HEK293 (cell line): ENCODE measurements at regions not wholly inside any gene's neighbourhood (a gene's known extent, or its start where the extent isn't known, plus 50 kb on each side); places are given as distances from the start of the nearest gene placed in this dataset.
A peak's percentile ranks its signal among the peaks of the same experiment; 100 is the strongest.

Source experiments
- CTCF ChIA-PET: fragments of 350-600 bp; formaldehyde crosslinking; extraction: SDS; loops from one replicate; lab custom pipeline; 2021; ENCODE audit warnings: antibody characterized with exemption; lab: Yijun Ruan, JAX
- POLR2A ChIA-PET: fragments of 300-600 bp; formaldehyde crosslinking; extraction: SDS; loops from one replicate; lab custom pipeline; 2020; ENCODE audit warnings: antibody characterized with exemption, inconsistent platforms; lab: Yijun Ruan, JAX
- H3K27ac ChIP-seq: fragments of 200-500 bp; sonication (Bioruptor generic); 2 replicates; pipeline ENCODE4 v1.5.1; 2014; ENCODE audit warnings: low read depth, low read length, control low read depth, inconsistent platforms; ENCODE audit errors: extremely low read depth
- H3K36me3 ChIP-seq, 2 experiments: fragments of 200-500 bp in 1 of 2; sonication (Bioruptor generic) in 1 of 2; 1 replicate in 1 of 2; 2 replicates in 1 of 2; pipeline ENCODE4 v1.5.1; 2014 to 2017; ENCODE audit warnings: inconsistent platforms in 2 of 2, low read length in 2 of 2; ENCODE audit not compliant: control insufficient read depth in 2 of 2, insufficient read depth in 1 of 2
- H3K4me1 ChIP-seq: fragments of 200-500 bp; sonication (Bioruptor generic); 2 replicates; pipeline ENCODE4 v1.5.1; 2014; ENCODE audit warnings: mild to moderate bottlenecking, low read length, inconsistent platforms; ENCODE audit not compliant: control insufficient read depth, insufficient read depth
- H3K4me3 ChIP-seq: 2 replicates; pipeline ENCODE4 v1.5.1; 2011; ENCODE audit warnings: low read depth, mild to moderate bottlenecking, control low read depth, low read length, moderate library complexity
- H3K9me3 ChIP-seq: fragments of 200-500 bp; sonication (Bioruptor generic); 2 replicates; pipeline ENCODE4 v1.5.1; 2014; ENCODE audit warnings: low read depth, low read length, inconsistent platforms; ENCODE audit not compliant: control insufficient read depth, insufficient read depth
- BCL6B ChIP-seq: fragments of 450-650 bp; formaldehyde crosslinking; IDR thresholded peaks from 2 replicates; pipeline ENCODE4 v1.5.1; 2017; ENCODE audit warnings: missing biosample characterization, missing genetic modification characterization
- GLIS1 ChIP-seq: fragments of 450-650 bp; formaldehyde crosslinking; IDR thresholded peaks from 2 replicates; pipeline ENCODE4 v1.5.1; 2016; ENCODE audit warnings: missing biosample characterization, missing genetic modification characterization
- HOXA7 ChIP-seq: sonication (generic); formaldehyde crosslinking; IDR thresholded peaks from 2 replicates; pipeline ENCODE4 v1.8.1; 2022; ENCODE audit warnings: missing genetic modification reagents, borderline replicate concordance
- HOXD13 ChIP-seq: sonication (generic); formaldehyde crosslinking; IDR thresholded peaks from 2 replicates; pipeline ENCODE4 v1.8.0; 2022; ENCODE audit warnings: missing genetic modification reagents, borderline replicate concordance
- KLF7 ChIP-seq: fragments of 450-650 bp; formaldehyde crosslinking; IDR thresholded peaks from 2 replicates; pipeline ENCODE4 v1.5.1; 2016; ENCODE audit warnings: missing biosample characterization, missing genetic modification characterization, borderline replicate concordance
- SCRT1 ChIP-seq: fragments of 450-650 bp; formaldehyde crosslinking; IDR thresholded peaks from 2 replicates; pipeline ENCODE4 v1.5.1; 2016; ENCODE audit warnings: missing biosample characterization, missing genetic modification characterization, borderline replicate concordance
- SCRT2 ChIP-seq: fragments of 450-650 bp; formaldehyde crosslinking; IDR thresholded peaks from 2 replicates; pipeline ENCODE4 v1.5.1; 2016; ENCODE audit warnings: missing biosample characterization, missing genetic modification characterization
- SP2 ChIP-seq: fragments of 450-650 bp; formaldehyde crosslinking; IDR thresholded peaks from 2 replicates; pipeline ENCODE4 v1.5.1; 2016; ENCODE audit warnings: missing biosample characterization, missing genetic modification characterization
- SP7 ChIP-seq: fragments of 450-650 bp; formaldehyde crosslinking; IDR thresholded peaks from 2 replicates; pipeline ENCODE4 v1.5.1; 2016; ENCODE audit warnings: missing biosample characterization, missing genetic modification characterization
- ZBTB44 ChIP-seq: fragments of 450-650 bp; IDR thresholded peaks from 2 replicates; pipeline ENCODE4 v1.5.1; 2018; ENCODE audit warnings: missing biosample characterization, mild to moderate bottlenecking, missing genetic modification characterization
- ZBTB7A ChIP-seq: fragments of 450-650 bp; formaldehyde crosslinking; IDR thresholded peaks from 2 replicates; pipeline ENCODE4 v1.5.1; 2016; ENCODE audit warnings: low read depth, missing biosample characterization, missing genetic modification characterization
- ZFP37 ChIP-seq: fragments of 450-650 bp; formaldehyde crosslinking; IDR thresholded peaks from 2 replicates; pipeline ENCODE4 v1.5.1; 2016; ENCODE audit warnings: missing biosample characterization, missing genetic modification characterization
- ZNF157 ChIP-seq: fragments of 450-650 bp; formaldehyde crosslinking; IDR thresholded peaks from 2 replicates; pipeline ENCODE4 v1.5.1; 2016; ENCODE audit warnings: missing biosample characterization, missing genetic modification characterization
- ZNF175 ChIP-seq: fragments of 450-650 bp; formaldehyde crosslinking; IDR thresholded peaks from 2 replicates; pipeline ENCODE4 v1.5.1; 2016; ENCODE audit warnings: missing biosample characterization, missing genetic modification characterization
- ZNF24 ChIP-seq: fragments of 450-650 bp; formaldehyde crosslinking; IDR thresholded peaks from 2 replicates; pipeline ENCODE4 v1.5.1; 2016; ENCODE audit warnings: missing biosample characterization, missing genetic modification characterization
- ZNF280D ChIP-seq: fragments of 450-650 bp; formaldehyde crosslinking; IDR thresholded peaks from 2 replicates; pipeline ENCODE4 v1.5.1; 2016; ENCODE audit warnings: missing biosample characterization, missing genetic modification characterization
- ZNF302 ChIP-seq: fragments of 450-650 bp; formaldehyde crosslinking; IDR thresholded peaks from 2 replicates; pipeline ENCODE4 v1.5.1; 2016; ENCODE audit warnings: missing biosample characterization, missing genetic modification characterization, low read depth
- ZNF366 ChIP-seq: fragments of 450-650 bp; formaldehyde crosslinking; conservative IDR thresholded peaks from 2 replicates; pipeline ENCODE4 v1.5.1; 2016; ENCODE audit warnings: missing biosample characterization, missing genetic modification characterization
- ZNF398 ChIP-seq: fragments of 450-650 bp; formaldehyde crosslinking; IDR thresholded peaks from 2 replicates; pipeline ENCODE4 v1.5.1; 2017; ENCODE audit warnings: missing biosample characterization, missing genetic modification characterization
- ZNF501 ChIP-seq: fragments of 450-650 bp; formaldehyde crosslinking; IDR thresholded peaks from 2 replicates; pipeline ENCODE4 v1.5.1; 2016; ENCODE audit warnings: missing biosample characterization, missing genetic modification characterization
- ZNF514 ChIP-seq: fragments of 450-650 bp; formaldehyde crosslinking; IDR thresholded peaks from 2 replicates; pipeline ENCODE4 v1.5.1; 2016; ENCODE audit warnings: missing biosample characterization, missing genetic modification characterization
- ZNF645 ChIP-seq: fragments of 450-650 bp; formaldehyde crosslinking; IDR thresholded peaks from 2 replicates; pipeline ENCODE4; 2016; ENCODE audit warnings: missing biosample characterization, missing genetic modification characterization
- ZNF658 ChIP-seq: fragments of 450-650 bp; formaldehyde crosslinking; IDR thresholded peaks from 2 replicates; pipeline ENCODE4; 2016; ENCODE audit warnings: missing biosample characterization, missing genetic modification characterization

GRCh38 chr4:181959121-181959520 lies 284.1 kb upstream of the TENM3 start:
- Histone ChIP-seq H3K4me3 (no peak overlapping the region), H3K27ac (no peak overlapping the region), H3K9me3 (no peaks in the 10 kb centered on the region), H3K36me3 (no peaks in the 10 kb centered on the region), H3K4me1 (peaks cover 2% of the 10 kb centered on the region; the same call in 1 of the 2 replicates)
- TF ChIP-seq ZNF501 (tag by site-specific recombination), result no peak
- TF ChIP-seq SCRT2 (tag by site-specific recombination), result peak; percentile 52; the same call in 1 of the 2 replicates
- peak; percentile 41 for TF ChIP-seq GLIS1
- no peak for TF ChIP-seq SP7 (tag by site-specific recombination)
- POLR2A ChIA-PET, result no interaction called here
- CTCF ChIA-PET, result interaction anchor here (1.2 kb wide), 1 partner anchor 64 kb away, joined by 3 read pairs; no protein-coding TSS in a partner anchor

- no peak for TF ChIP-seq SP2 (tag by site-specific recombination)
- no peaks in the 10 kb centered on the region for H3K36me3 ChIP-seq
- peaks cover 2% of the 10 kb centered on the region; the same call in 1 of the 2 replicates for H3K4me1 ChIP-seq
- no peak overlapping the region for H3K27ac ChIP-seq
- no peaks in the 10 kb centered on the region for H3K9me3 ChIP-seq
- ChIA-PET CTCF (interaction anchor here (1.2 kb wide), 1 partner anchor 62 kb away, joined by 3 read pairs; no protein-coding TSS in a partner anchor), POLR2A (interaction anchor here (0.5 kb wide), 1 partner anchor 195 kb away, joined by 3 read pairs; no protein-coding TSS in a partner anchor)
- H3K4me3 ChIP-seq, result no peak overlapping the region
These were observed 282.8 kb upstream of the TENM3 start for GRCh38 chr4:181960384-181960783.

GRCh38 chr4:181962321-181962720 lies 280.9 kb upstream of the TENM3 start:
- Histone ChIP-seq H3K4me1 (peaks cover 4% of the 10 kb centered on the region; the same call in 1 of the 2 replicates), H3K27ac (no peak overlapping the region), H3K36me3 (no peaks in the 10 kb centered on the region), H3K4me3 (no peak overlapping the region), H3K9me3 (no peaks in the 10 kb centered on the region)
- TF ChIP-seq HOXD13 (CRISPR knock-in tag), result no peak
- TF ChIP-seq SCRT2 (tag by site-specific recombination), result no peak
- no peak for TF ChIP-seq ZNF645
- no peak for TF ChIP-seq ZBTB44
- no peak for TF ChIP-seq ZFP37 (tag by site-specific recombination)
- TF ChIP-seq ZNF366 (tag by site-specific recombination), result no peak
- TF ChIP-seq HOXA7 (CRISPR knock-in tag), result no peak
- TF ChIP-seq SCRT1 (tag by site-specific recombination), result no peak
- no peak for TF ChIP-seq ZNF514
- TF ChIP-seq ZNF157 (tag by site-specific recombination), result no peak
- TF ChIP-seq ZNF398 (tag by site-specific recombination), result no peak
- no peak for TF ChIP-seq KLF7 (tag by site-specific recombination)
- no peak for TF ChIP-seq ZNF280D
- TF ChIP-seq ZBTB7A (tag by site-specific recombination), result no peak
- no peak for TF ChIP-seq ZNF302 (tag by site-specific recombination)
- no peak for TF ChIP-seq BCL6B (tag by site-specific recombination)
- no peak for TF ChIP-seq ZNF24 (tag by site-specific recombination)
- no peak for TF ChIP-seq ZNF175
- TF ChIP-seq ZNF658 (tag by site-specific recombination), result no peak
- ChIA-PET CTCF (no interaction called here), POLR2A (no interaction called here)
